Kidney epithelial cell (primary cell): ENCODE measurements at regions not wholly inside any gene's neighbourhood (a gene's known extent, or its start where the extent isn't known, plus 50 kb on each side); places are given as distances from the start of the nearest gene placed in this dataset.

Source experiments
- DNase-seq: peaks from one replicate; pipeline ENCODE4 v3.0.0-alpha.2; 2010; ENCODE audit warnings: low read depth
- H3K27me3 ChIP-seq: 2 replicates; pipeline ENCODE4 v1.6.0; 2011; ENCODE audit warnings: low read length; ENCODE audit not compliant: control insufficient read depth, insufficient read depth
- H3K36me3 ChIP-seq: 2 replicates; pipeline ENCODE4 v1.5.1; 2011; ENCODE audit warnings: low read length; ENCODE audit not compliant: control insufficient read depth, insufficient read depth
- H3K4me3 ChIP-seq: 2 replicates; pipeline ENCODE4 v1.5.1; 2011; ENCODE audit warnings: low read depth, mild to moderate bottlenecking, control low read depth, low read length
- CTCF ChIP-seq: IDR thresholded peaks from 2 replicates; pipeline ENCODE4 v1.5.1; 2011; ENCODE audit warnings: mild to moderate bottlenecking, moderate library complexity, low read length, control low read depth, inconsistent platforms; ENCODE audit not compliant: insufficient read depth, poor library complexity, severe bottlenecking

- H3K27me3 ChIP-seq, result no peaks in the 10 kb centered on the region
- TF ChIP-seq CTCF, result no peak
Measured at GRCh38 chr16:75908331-75909117, 182.2 kb upstream of the CPHXL start.

GRCh38 chr16:75909746-75910145, 183.5 kb upstream of the CPHXL start:
- H3K4me3 ChIP-seq, result no peak overlapping the region
- no peak for TF ChIP-seq CTCF
- no peak for DNase-seq
- no peaks in the 10 kb centered on the region for H3K36me3 ChIP-seq
- no peaks in the 10 kb centered on the region for H3K27me3 ChIP-seq

More at GRCh38 chr16:75908331-75909117, 182.2 kb upstream of the CPHXL start:
- Histone ChIP-seq H3K36me3 (no peaks in the 10 kb centered on the region), H3K4me3 (no peak overlapping the region)
- no peak for DNase-seq

GRCh38 chr16:75911896-75912295, 185.6 kb upstream of the CPHXL start:
- DNase-seq, result no peak
- TF ChIP-seq CTCF, result no peak
- Histone ChIP-seq H3K36me3 (no peaks in the 10 kb centered on the region), H3K4me3 (no peak overlapping the region), H3K27me3 (peaks cover 2% of the 10 kb centered on the region)

- DNase-seq, result no peak
- no peak for TF ChIP-seq CTCF
- Histone ChIP-seq H3K36me3 (no peaks in the 10 kb centered on the region), H3K27me3 (peaks cover 2% of the 10 kb centered on the region), H3K4me3 (no peak overlapping the region)
Measured at GRCh38 chr16:75913958-75914357, 187.7 kb upstream of the CPHXL start.

GRCh38 chr16:75916451-75916850, 190.2 kb upstream of the CPHXL start:
- Histone ChIP-seq H3K27me3 (peaks cover 2% of the 10 kb centered on the region), H3K4me3 (no peak overlapping the region), H3K36me3 (no peaks in the 10 kb centered on the region)
- no peak for TF ChIP-seq CTCF
- DNase-seq, result no peak

GRCh38 chr16:75918109-75918508, 191.8 kb upstream of the CPHXL start:
- TF ChIP-seq CTCF, result no peak
- no peak for DNase-seq
- Histone ChIP-seq H3K4me3 (no peak overlapping the region), H3K36me3 (no peaks in the 10 kb centered on the region), H3K27me3 (peaks cover 2% of the 10 kb centered on the region)
